ENCODE measurements at regions not wholly inside any gene's neighbourhood (a gene's known extent, or its start where the extent isn't known, plus 50 kb on each side); places are given as distances from the start of the nearest gene placed in this dataset.
A peak's percentile ranks its signal among the peaks of the same experiment; 100 is the strongest.

GRCh38 chr1:55284856-55285255 lies 69.7 kb upstream of the USP24 start:
- TF ChIP-seq EZH2phosphoT487 (IDR thresholded peaks at IDR 0.05; ENCODE audit: borderline replicate concordance, low read length), result no peak
- TF ChIP-seq, protein P1, sequence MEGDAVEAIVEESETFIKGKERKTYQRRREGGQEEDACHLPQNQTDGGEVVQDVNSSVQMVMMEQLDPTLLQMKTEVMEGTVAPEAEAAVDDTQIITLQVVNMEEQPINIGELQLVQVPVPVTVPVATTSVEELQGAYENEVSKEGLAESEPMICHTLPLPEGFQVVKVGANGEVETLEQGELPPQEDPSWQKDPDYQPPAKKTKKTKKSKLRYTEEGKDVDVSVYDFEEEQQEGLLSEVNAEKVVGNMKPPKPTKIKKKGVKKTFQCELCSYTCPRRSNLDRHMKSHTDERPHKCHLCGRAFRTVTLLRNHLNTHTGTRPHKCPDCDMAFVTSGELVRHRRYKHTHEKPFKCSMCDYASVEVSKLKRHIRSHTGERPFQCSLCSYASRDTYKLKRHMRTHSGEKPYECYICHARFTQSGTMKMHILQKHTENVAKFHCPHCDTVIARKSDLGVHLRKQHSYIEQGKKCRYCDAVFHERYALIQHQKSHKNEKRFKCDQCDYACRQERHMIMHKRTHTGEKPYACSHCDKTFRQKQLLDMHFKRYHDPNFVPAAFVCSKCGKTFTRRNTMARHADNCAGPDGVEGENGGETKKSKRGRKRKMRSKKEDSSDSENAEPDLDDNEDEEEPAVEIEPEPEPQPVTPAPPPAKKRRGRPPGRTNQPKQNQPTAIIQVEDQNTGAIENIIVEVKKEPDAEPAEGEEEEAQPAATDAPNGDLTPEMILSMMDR (conservative IDR thresholded peaks at IDR 0.05; ENCODE audit: low read depth, low read length), result peak; percentile 82
- Histone ChIP-seq H3K36me3 (ENCODE audit: low read depth, low read length) (no peaks in the 10 kb centered on the region), H3K4me3 (ENCODE audit: low read length) (no peak overlapping the region), H4K20me1 (ENCODE audit: low read length) (no peaks in the 10 kb centered on the region), H3F3A (ENCODE audit: low read length, unreplicated experiment) (no peaks in the 10 kb centered on the region), H2AFZ (ENCODE audit: low read length) (peak overlapping the region; percentile 73), H3K79me2 (ENCODE audit: low read length) (no peaks in the 10 kb centered on the region), H3K27ac (ENCODE audit: low read length) (no peak overlapping the region), H3K27me3 (ENCODE audit: low read length) (no peaks in the 10 kb centered on the region), H3K9ac (ENCODE audit: low read length) (no peak overlapping the region; the same call in 1 of the 2 replicates), H3K4me1 (ENCODE audit: insufficient read depth, low read length) (peaks cover 10% of the 10 kb centered on the region), H3K4me2 (ENCODE audit: low read length) (0 out of 2 replicates have a peak overlapping the region, but pooled peaks have one; percentile 23), H3K9me2 (replicated peaks; ENCODE audit: low read length) (no peaks in the 10 kb centered on the region), H3K9me3 (ENCODE audit: low read length) (no peaks in the 10 kb centered on the region)
- DNase-seq (peak; percentile 67), ATAC-seq (peak; percentile 68)
- intact Hi-C loops (cut with micrococcal nuclease), result loop anchor here (1.0 to 10.0 kb wide), 9 partner anchors 53 to 1537 kb away; no protein-coding TSS in a partner anchor
- ChIA-PET CTCF (interaction anchor here (1.5 kb wide), 1 partner anchor 53 kb away, joined by 7 read pairs; no protein-coding TSS in a partner anchor), POLR2A (ENCODE audit: unreplicated experiment) (no interaction called here)
- BruUV-seq (replicated peaks), result no TSS peak

- no peak for DNase-seq
- Histone ChIP-seq H3K27ac (ENCODE audit: low read length) (no peak overlapping the region), H3K9ac (ENCODE audit: low read length) (no peak overlapping the region), H3K4me1 (ENCODE audit: insufficient read depth, low read length) (peaks cover 12% of the 10 kb centered on the region), H3K9me2 (replicated peaks; ENCODE audit: low read length) (no peaks in the 10 kb centered on the region), H3K9me3 (ENCODE audit: low read length) (no peaks in the 10 kb centered on the region), H3K36me3 (ENCODE audit: low read depth, low read length) (no peaks in the 10 kb centered on the region), H3K27me3 (ENCODE audit: low read length) (no peaks in the 10 kb centered on the region), H3K4me2 (ENCODE audit: low read length) (no peak overlapping the region), H3K79me2 (ENCODE audit: low read length) (no peaks in the 10 kb centered on the region), H3F3A (ENCODE audit: low read length, unreplicated experiment) (no peaks in the 10 kb centered on the region), H3K4me3 (ENCODE audit: low read length) (no peak overlapping the region), H4K20me1 (ENCODE audit: low read length) (no peaks in the 10 kb centered on the region), H2AFZ (ENCODE audit: low read length) (no peak overlapping the region)
- POLR2A ChIA-PET (ENCODE audit: unreplicated experiment), result no interaction called here
- TF ChIP-seq EZH2 (IDR thresholded peaks at IDR 0.05; ENCODE audit: low read length, unreplicated experiment) (no peak), EZH2phosphoT487 (IDR thresholded peaks at IDR 0.05; ENCODE audit: borderline replicate concordance, low read length) (no peak)
- TF ChIP-seq, protein P1 (conservative IDR thresholded peaks at IDR 0.05; ENCODE audit: low read depth, low read length), result no peak
- CTCF ChIA-PET, result no interaction called here
- BruUV-seq (replicated peaks), result no TSS peak
- no peak for ATAC-seq
- intact Hi-C loops (cut with micrococcal nuclease), result loop anchor here (5.0 to 10.0 kb wide), 4 partner anchors 163 to 1520 kb away; no protein-coding TSS in a partner anchor
Measured at GRCh38 chr1:55282058-55282457, 66.9 kb upstream of the USP24 start.

DNA sequence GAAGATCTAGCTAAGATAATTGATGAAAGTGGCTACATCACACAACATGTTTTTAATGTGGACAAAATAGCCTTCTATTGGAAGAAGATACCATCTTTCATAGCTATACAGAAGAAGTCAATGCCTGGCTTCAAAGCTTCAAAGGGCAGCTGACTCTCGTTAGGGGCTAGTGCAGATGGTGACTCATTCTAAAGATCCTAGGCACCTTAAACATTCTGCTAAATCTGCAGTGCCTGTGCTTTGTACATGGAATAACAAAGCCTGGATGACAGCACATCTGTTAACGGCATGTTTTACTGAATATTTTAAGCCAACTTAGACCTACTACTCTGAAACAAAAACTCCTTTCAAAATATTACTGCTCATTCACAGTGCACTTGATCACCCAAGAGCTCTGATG lies 65.6 kb upstream of the USP24 start:
- ATAC-seq (no peak), DNase-seq (no peak)
- intact Hi-C loops (cut with micrococcal nuclease), result loop anchor here (5.0 to 10.0 kb wide), 4 partner anchors 164 to 1522 kb away; no protein-coding TSS in a partner anchor
- Histone ChIP-seq H3K9me3 (ENCODE audit: low read length) (no peaks in the 10 kb centered on the region), H3K4me2 (ENCODE audit: low read length) (no peak overlapping the region), H3K9ac (ENCODE audit: low read length) (no peak overlapping the region), H3K9me2 (replicated peaks; ENCODE audit: low read length) (no peaks in the 10 kb centered on the region), H3K27ac (ENCODE audit: low read length) (no peak overlapping the region), H3K27me3 (ENCODE audit: low read length) (no peaks in the 10 kb centered on the region), H3K4me1 (ENCODE audit: insufficient read depth, low read length) (peaks cover 12% of the 10 kb centered on the region), H3K4me3 (ENCODE audit: low read length) (no peak overlapping the region), H3F3A (ENCODE audit: low read length, unreplicated experiment) (no peaks in the 10 kb centered on the region), H2AFZ (ENCODE audit: low read length) (no peak overlapping the region), H4K20me1 (ENCODE audit: low read length) (no peaks in the 10 kb centered on the region), H3K79me2 (ENCODE audit: low read length) (no peaks in the 10 kb centered on the region), H3K36me3 (ENCODE audit: low read depth, low read length) (no peaks in the 10 kb centered on the region)
- ChIA-PET POLR2A (ENCODE audit: unreplicated experiment) (no interaction called here), CTCF (interaction anchor here (0.6 to 0.7 kb wide), 2 partner anchors 137 to 1342 kb away, joined by 3 read pairs; no protein-coding TSS in a partner anchor)
- no TSS peak for BruUV-seq (replicated peaks)
- TF ChIP-seq, protein P1 (conservative IDR thresholded peaks at IDR 0.05; ENCODE audit: low read depth, low read length), result no peak
- TF ChIP-seq EZH2phosphoT487 (IDR thresholded peaks at IDR 0.05; ENCODE audit: borderline replicate concordance, low read length), result no peak
- TF ChIP-seq EZH2 (IDR thresholded peaks at IDR 0.05; ENCODE audit: low read length, unreplicated experiment), result no peak
